Neural progenitor cell (in vitro differentiated cells): ENCODE measurements at regions not wholly inside any gene's neighbourhood (a gene's known extent, or its start where the extent isn't known, plus 50 kb on each side); places are given as distances from the start of the nearest gene placed in this dataset.

Source experiments
- EZH2 ChIP-seq: fragments of 200-600 bp; sonication (generic); IDR thresholded peaks from 2 replicates; pipeline ENCODE4 v1.6.1; 2017; ENCODE audit warnings: antibody characterized with exemption, mild to moderate bottlenecking, moderate library complexity
- EZH2phosphoT487 ChIP-seq: fragments of 200-600 bp; sonication (generic); IDR thresholded peaks from 2 replicates; pipeline ENCODE4 v1.6.1; 2017; ENCODE audit warnings: antibody characterized with exemption

DNA sequence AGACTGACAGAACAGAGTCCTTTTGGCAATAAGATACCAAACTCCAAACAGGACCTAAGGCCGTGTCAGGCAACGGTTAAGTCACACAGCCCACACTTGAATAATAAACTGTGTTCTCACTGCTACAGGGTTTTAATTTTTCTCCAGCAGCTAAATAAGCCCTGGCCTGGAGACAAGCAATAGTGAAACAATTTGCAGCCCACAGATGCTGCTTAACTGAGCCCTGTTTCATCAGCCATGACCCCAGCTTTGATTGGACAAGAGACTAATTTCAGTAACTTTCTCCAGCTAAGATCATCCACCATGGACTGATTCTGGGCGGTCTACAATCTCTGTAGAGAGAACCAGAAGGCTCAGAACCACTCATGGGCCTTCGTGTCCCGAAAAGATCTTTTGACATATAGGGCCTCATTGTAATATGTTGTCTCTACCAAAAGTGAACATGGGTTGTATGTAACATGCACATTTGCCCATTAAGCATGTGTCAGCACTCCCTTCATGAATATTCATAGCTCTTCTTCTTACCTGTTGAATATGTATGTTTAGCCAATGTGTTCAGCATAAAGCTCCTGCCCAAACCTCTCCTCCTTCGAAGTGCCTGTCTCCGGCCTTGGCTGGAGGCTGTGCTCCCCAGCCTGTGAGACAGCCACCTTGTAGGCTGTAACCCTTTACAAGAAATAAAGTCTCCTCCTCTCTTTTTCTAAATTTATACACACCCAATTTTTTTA is 223.1 kb upstream of the AKR1E2 start:
- TF ChIP-seq EZH2phosphoT487 = no peak
- no peak for TF ChIP-seq EZH2
